Stomach (tissue), 8 donors: ENCODE measurements at regions not wholly inside any gene's neighbourhood (a gene's known extent, or its start where the extent isn't known, plus 50 kb on each side); places are given as distances from the start of the nearest gene placed in this dataset.
A peak's percentile ranks its signal among the peaks of the same experiment; 100 is the strongest.

ENCODE experiments used
- DNase-seq, 2 donors: peaks; one replicate each; pipeline versions ENCODE4 v3.0.0 to v3.0.0-alpha.2; 2013 to 2019
- H3K27ac ChIP-seq, 5 donors: fragments of 200-600 bp in 4 of 5; sonication (generic) in 4 of 5; one replicate each; pipeline ENCODE4 v1.5.1; 2013 to 2019; ENCODE audit warnings: mild to moderate bottlenecking in 1 of 5, moderate library complexity in 1 of 5
- H3K27me3 ChIP-seq, 3 donors: fragments of 200-600 bp; sonication (generic); one replicate each; pipeline ENCODE4 v1.5.1; 2017 to 2019; ENCODE audit warnings: mixed run types in 1 of 3
- H3K36me3 ChIP-seq, 4 donors: fragments of 200-600 bp; sonication (generic); 1 replicate in 3 of 4; 2 replicates in 1 of 4; pipeline ENCODE4 v1.5.1; 2016 to 2019
- H3K4me1 ChIP-seq, 4 donors: fragments of 200-600 bp; sonication (generic); one replicate each; pipeline ENCODE4 v1.5.1; 2016 to 2019
- H3K4me3 ChIP-seq, 4 donors: fragments of 200-600 bp; sonication (generic) in 3 of 4; one replicate each; pipeline ENCODE4 v1.5.1; 2016 to 2019; ENCODE audit warnings: mild to moderate bottlenecking in 1 of 4
- H3K9me3 ChIP-seq, 4 donors: fragments of 200-600 bp; sonication (generic); one replicate each; pipeline ENCODE4 v1.5.1; 2016 to 2019
- EP300 ChIP-seq: sonication (generic); formaldehyde crosslinking; IDR thresholded peaks from one replicate; pipeline ENCODE4 v1.6.1; 2017; ENCODE audit warnings: antibody characterized with exemption
- POLR2A ChIP-seq, 4 donors: fragments of 450-650 bp; IDR thresholded peaks; one replicate each; pipeline ENCODE4 v1.6.1; 2016; ENCODE audit warnings: antibody characterized with exemption in 4 of 4, control low read depth in 2 of 4, mild to moderate bottlenecking in 1 of 4, moderate library complexity in 1 of 4
- POLR2AphosphoS5 ChIP-seq, 3 donors: sonication (generic); formaldehyde crosslinking; IDR thresholded peaks; one replicate each; pipeline ENCODE4 v1.6.1; 2016; ENCODE audit warnings: antibody characterized with exemption in 3 of 3
- WGBS, 5 donors: extraction: QIAGEN DNeasy Blood & Tissue Kit in 3 of 5; methylation state at CpG; one replicate each; pipeline versions ENCODE4 v1.1.5 to v1.1.7; 2013 to 2018; 5-methylcytosine and 5-hydroxymethylcytosine counted together
- intact Hi-C: fragments of 100-400 bp; cut with DNase I; formaldehyde crosslinking; loops from one replicate; pipeline ENCODE4 v1.15.1; 2023; ENCODE audit warnings: low total_unique reads
- TF ChIP-seq, protein P1 (sequence below), 7 experiments: fragments of 450-650 bp in 4 of 7; fragments of 200-600 bp in 3 of 7; sonication (generic) in 3 of 7; IDR thresholded peaks; one replicate each; pipeline ENCODE4 v1.5.1; 2016 to 2019; ENCODE audit warnings: antibody characterized with exemption in 7 of 7, control low read depth in 2 of 7, mild to moderate bottlenecking in 1 of 7
- donor health status: healthy with polysubstance abuse.
- donor health status: Bipolar disorder and iron deficiency.
- donor health status: healthy.

DNA sequence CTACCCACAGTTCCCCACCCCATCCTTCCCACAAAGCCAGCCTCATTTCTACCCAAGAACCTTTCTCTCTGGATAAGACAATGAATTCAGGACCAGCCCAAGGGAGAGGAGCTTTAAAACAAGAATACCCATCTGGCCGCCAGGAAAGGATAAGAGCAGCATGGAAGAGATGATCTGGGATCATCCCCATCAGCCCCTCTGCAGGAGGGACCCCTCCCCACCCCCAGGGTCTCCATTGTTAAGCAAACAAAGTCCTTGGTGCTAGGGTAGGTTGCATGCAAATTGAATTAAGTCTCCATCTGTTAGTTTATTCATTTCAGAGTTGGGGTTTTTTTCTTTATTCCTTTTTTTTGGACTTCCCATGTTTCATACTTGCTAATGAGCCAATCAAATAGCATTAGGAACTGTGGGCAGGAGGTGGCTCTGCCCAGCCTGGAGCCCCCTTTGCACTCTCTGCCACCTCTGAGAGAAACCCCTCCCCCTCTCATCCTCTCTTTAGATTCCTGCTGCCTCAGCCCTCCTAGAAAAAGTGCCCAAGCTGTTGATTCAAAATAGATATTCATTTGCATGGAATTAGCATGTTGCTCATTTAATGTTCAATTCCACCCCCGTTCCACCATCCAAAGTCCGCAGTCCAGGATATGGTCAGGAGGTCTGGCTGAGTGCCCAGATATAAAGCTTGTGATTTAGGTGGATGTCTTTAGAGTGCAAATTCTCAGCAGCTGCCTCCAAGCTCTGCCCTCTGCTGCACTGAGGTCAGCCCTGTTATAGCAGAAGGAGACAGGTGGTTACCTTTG lies 138.5 kb upstream of the NCAM1 start:
- peak; percentile 62 to 74 for DNase-seq
- peaks cover 0 to 4% (median 2%) of the 10 kb centered on the region in 4 donors for H3K9me3 ChIP-seq
- 27 to 48% (median 39%) methylated on average over 3 of the region's 3 CpGs for WGBS, 5 donors
- H3K27me3 ChIP-seq = no peaks in the 10 kb centered on the region
- no peak for TF ChIP-seq POLR2A (IDR thresholded peaks at IDR 0.05)
- no peak for TF ChIP-seq POLR2AphosphoS5 (IDR thresholded peaks at IDR 0.05)
- no peak for TF ChIP-seq EP300
- TF ChIP-seq, protein P1, sequence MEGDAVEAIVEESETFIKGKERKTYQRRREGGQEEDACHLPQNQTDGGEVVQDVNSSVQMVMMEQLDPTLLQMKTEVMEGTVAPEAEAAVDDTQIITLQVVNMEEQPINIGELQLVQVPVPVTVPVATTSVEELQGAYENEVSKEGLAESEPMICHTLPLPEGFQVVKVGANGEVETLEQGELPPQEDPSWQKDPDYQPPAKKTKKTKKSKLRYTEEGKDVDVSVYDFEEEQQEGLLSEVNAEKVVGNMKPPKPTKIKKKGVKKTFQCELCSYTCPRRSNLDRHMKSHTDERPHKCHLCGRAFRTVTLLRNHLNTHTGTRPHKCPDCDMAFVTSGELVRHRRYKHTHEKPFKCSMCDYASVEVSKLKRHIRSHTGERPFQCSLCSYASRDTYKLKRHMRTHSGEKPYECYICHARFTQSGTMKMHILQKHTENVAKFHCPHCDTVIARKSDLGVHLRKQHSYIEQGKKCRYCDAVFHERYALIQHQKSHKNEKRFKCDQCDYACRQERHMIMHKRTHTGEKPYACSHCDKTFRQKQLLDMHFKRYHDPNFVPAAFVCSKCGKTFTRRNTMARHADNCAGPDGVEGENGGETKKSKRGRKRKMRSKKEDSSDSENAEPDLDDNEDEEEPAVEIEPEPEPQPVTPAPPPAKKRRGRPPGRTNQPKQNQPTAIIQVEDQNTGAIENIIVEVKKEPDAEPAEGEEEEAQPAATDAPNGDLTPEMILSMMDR (IDR thresholded peaks at IDR 0.05) = no peak
- no peak overlapping the region for H3K4me3 ChIP-seq
- intact Hi-C loops = no loop called here
- H3K4me1 ChIP-seq = peaks cover 0 to 12% (median 8%) of the 10 kb centered on the region in 4 donors
- no peak overlapping the region for H3K27ac ChIP-seq
- no peaks in the 10 kb centered on the region for H3K36me3 ChIP-seq

DNA sequence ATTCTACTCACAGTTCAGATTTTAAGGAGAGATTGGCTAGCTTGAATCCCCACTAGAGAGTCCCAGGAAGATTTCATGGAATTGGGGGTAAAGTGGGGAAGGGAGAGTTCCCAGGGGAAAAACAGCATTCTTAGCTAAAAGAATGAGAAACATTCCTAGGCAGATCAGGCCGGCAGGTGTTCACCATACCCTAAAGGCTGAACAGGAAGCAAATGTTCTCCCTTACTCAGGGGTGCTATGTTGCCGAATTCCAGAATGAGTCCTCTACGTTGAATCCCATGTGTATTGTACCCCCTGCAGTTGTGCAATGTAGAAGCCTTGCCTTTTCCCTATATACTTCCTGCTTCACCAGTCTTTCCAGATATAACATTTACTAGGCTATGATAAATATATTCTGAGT lies 135.2 kb upstream of the NCAM1 start:
- Histone ChIP-seq H3K27ac (no peak overlapping the region), H3K27me3 (no peaks in the 10 kb centered on the region), H3K4me1 (peaks cover 0 to 12% (median 8%) of the 10 kb centered on the region in 4 donors), H3K4me3 (no peak overlapping the region), H3K36me3 (no peaks in the 10 kb centered on the region), H3K9me3 (peaks cover 0 to 4% (median 0%) of the 10 kb centered on the region in 4 donors)
- TF ChIP-seq POLR2A (IDR thresholded peaks at IDR 0.05) = no peak
- no peak for TF ChIP-seq EP300
- TF ChIP-seq, protein P1 (IDR thresholded peaks at IDR 0.05) = no peak
- TF ChIP-seq POLR2AphosphoS5 (IDR thresholded peaks at IDR 0.05) = no peak
- 58 to 73% (median 63%) methylated on average over 3 of the region's 3 CpGs for WGBS, 5 donors
- intact Hi-C loops = no loop called here
- DNase-seq = no peak

DNA sequence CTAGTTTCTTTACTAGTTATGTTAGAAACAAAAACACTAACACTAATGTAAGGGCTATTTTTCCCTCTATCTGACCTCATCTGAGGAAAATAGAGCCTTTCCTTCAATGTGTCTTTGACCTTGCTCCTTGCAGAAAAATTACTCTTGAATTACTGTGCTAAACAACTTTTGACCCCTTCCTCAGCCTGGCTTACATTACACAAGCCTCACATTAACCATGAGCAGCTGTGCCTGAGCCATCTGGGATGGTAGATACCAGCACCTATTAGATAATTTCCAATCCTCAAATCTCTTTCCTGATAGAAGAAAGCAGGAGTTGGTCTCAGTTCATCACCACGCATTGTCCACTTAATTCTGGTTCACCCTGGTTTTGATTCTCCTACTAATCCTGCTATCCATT lies 134.4 kb upstream of the NCAM1 start:
- Histone ChIP-seq H3K4me1 (peaks cover 0 to 12% (median 8%) of the 10 kb centered on the region in 4 donors), H3K36me3 (no peaks in the 10 kb centered on the region), H3K9me3 (peaks cover 0 to 4% (median 0%) of the 10 kb centered on the region in 4 donors), H3K27me3 (no peaks in the 10 kb centered on the region), H3K27ac (no peak overlapping the region), H3K4me3 (no peak overlapping the region)
- 92 to 100% (median 96%) methylated on average over 1 of the region's 1 CpG for WGBS, 5 donors
- DNase-seq = no peak
- intact Hi-C loops = no loop called here
- TF ChIP-seq, protein P1 (IDR thresholded peaks at IDR 0.05) = no peak
- no peak for TF ChIP-seq POLR2AphosphoS5 (IDR thresholded peaks at IDR 0.05)
- no peak for TF ChIP-seq EP300
- TF ChIP-seq POLR2A (IDR thresholded peaks at IDR 0.05) = no peak

DNA sequence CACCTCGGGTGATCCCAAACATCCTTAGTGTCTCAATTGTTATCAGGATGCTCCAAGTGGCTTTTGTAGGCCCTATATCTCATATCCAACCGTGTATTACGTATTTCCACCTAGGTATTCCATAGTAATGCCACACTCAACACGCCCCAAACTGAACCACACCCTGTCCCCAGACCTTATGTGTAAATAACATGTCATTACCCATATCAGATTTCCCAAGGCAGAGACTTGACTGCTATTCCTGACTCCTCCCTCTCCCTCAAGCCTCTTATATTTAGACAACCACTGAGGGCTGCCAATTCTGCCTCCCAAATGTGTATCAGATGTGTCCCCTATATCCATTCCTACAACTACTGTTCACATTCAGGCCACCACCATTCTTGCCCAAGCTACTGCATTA lies 132.8 kb upstream of the NCAM1 start:
- 51 to 81% (median 60%) methylated on average over 4 of the region's 4 CpGs for WGBS, 5 donors
- Histone ChIP-seq H3K27ac (no peak overlapping the region), H3K4me3 (no peak overlapping the region), H3K36me3 (no peaks in the 10 kb centered on the region), H3K27me3 (no peaks in the 10 kb centered on the region), H3K9me3 (peaks cover 0 to 4% (median 0%) of the 10 kb centered on the region in 4 donors), H3K4me1 (peaks cover 0 to 8% (median 3%) of the 10 kb centered on the region in 4 donors)
- DNase-seq = no peak
- TF ChIP-seq EP300 (no peak), POLR2AphosphoS5 (IDR thresholded peaks at IDR 0.05) (no peak), POLR2A (IDR thresholded peaks at IDR 0.05) (no peak)
- TF ChIP-seq, protein P1 (IDR thresholded peaks at IDR 0.05) = no peak
- intact Hi-C loops = no loop called here
